Astrocyte (in vitro differentiated cells and primary cell): ENCODE measurements at regions not wholly inside any gene's neighbourhood (a gene's known extent, or its start where the extent isn't known, plus 50 kb on each side); places are given as distances from the start of the nearest gene placed in this dataset.

Experiments used
- CTCF ChIP-seq: IDR thresholded peaks from 2 replicates; pipeline ENCODE4 v1.5.1; 2011; ENCODE audit warnings: low read depth, mild to moderate bottlenecking, inconsistent platforms, low read length, moderate library complexity; ENCODE audit not compliant: insufficient read depth
- EZH2 ChIP-seq: IDR thresholded peaks from 2 replicates; pipeline ENCODE4 v1.6.1; 2012; ENCODE audit warnings: mild to moderate bottlenecking, low read length, inconsistent platforms; ENCODE audit not compliant: insufficient read depth

GRCh38 chr2:9114458-9114857 is 92.2 kb upstream of the ASAP2 start:
- no peak for TF ChIP-seq CTCF
- no peak for TF ChIP-seq EZH2
